HG02970 (cell line): ENCODE measurements at regions not wholly inside any gene's neighbourhood (a gene's known extent, or its start where the extent isn't known, plus 50 kb on each side); places are given as distances from the start of the nearest gene placed in this dataset.
"Not testable (repeated sequence)": the region's sequence is repeated elsewhere in the genome, so short reads cannot be mapped to it uniquely, and the experiment has no call there.

Experiments
- ATAC-seq: cut with Tn5 transposase; IDR thresholded peaks from one replicate; pipeline ENCODE4 v1.9.1; 2021; ENCODE audit warnings: mild to moderate bottlenecking, moderate library complexity, moderate number of reproducible peaks; ENCODE audit not compliant: unreplicated experiment, low FRiP score

- no peak for ATAC-seq
Observed at GRCh38 chr13:90880790-90881189, 466.7 kb upstream of the MIR17HG start.

GRCh38 chr13:90882551-90882950 is 464.9 kb upstream of the MIR17HG start:
- no peak for ATAC-seq

GRCh38 chr13:90883592-90883991 is 463.9 kb upstream of the MIR17HG start:
- ATAC-seq = no peak

- ATAC-seq = no peak
Observed at GRCh38 chr13:90884066-90884465, 463.4 kb upstream of the MIR17HG start.

DNA sequence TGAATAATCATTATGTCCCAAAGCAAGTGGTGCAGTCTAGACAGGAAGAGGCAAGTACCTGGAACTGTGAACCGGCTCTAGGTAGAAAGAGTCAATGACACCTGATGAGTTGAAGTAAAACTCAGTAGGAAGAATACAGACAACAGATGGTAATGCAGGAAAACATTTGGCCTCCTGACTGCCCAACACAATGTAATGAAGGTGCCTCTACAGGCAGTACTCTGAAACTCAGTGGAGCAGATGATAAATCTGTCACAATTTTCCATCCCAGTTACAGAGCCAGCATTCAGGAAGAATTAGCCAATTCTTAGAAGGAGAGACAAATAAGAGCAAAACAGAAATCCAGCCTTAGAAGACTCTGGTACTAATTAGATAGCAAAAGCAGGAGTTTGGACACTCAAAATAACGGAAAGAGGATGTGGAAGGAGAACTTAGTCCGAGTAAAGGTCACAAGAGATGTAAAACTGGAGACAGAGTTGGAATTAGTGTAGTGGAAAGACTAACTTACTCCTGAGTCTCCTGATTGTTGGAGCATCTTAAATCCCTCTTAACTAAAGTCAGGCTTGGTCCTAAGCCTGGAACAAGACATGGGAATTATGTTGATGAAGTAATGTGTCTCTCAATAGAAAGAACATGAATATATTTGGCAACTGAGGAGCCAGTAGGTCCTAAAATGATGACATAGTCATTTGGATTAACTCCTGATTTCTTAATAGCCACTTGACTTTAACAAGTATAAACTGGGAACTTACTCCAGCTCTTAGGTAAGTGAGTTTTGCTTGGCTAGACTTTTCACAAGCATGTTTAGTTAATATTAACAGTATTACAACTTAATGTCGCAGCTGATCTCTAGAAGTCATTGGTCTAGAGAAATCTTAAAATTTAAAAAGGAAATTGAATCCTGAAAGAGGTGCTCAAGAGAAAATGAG is 457.3 kb upstream of the MIR17HG start:
- ATAC-seq = no peak

DNA sequence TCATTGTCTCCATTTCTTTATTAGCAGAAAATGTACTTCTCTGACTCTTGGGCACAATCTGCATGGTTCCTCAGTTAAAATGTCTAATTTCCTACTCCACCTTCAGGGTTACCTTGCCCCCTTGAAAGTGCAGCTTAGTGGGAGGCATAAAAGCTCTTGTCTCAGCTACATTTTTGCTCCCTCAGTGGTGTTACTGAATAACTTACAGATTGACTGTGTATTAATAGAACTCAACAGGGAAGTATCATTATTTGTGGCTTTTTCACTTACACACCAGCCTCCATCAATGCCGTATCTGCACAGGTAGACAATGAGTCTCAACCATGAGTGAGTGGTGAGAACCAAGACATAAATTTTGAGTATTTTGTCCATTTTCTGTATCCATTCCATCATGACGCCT is 456.2 kb upstream of the MIR17HG start:
- no peak for ATAC-seq

DNA sequence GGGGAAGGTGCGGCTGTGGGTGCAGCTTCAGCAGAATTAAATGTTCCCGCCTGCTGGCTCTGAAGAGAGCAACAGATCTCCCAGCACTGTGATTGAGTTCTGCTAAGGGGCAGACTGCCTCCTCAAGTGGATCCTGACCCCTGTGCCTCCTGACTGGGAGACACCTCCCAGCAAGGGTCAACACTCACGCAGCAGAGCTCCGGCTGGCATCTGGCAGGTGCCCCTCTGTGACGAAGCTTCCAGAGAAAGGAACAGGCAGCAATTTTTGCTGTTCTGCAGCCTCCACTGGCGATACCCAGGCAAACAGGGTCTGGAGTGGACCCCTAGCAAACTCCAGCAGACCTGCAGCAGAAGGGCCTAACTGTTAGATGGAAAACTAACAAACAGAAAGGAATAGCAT is 454.3 kb upstream of the MIR17HG start:
- not testable (repeated sequence) for ATAC-seq

DNA sequence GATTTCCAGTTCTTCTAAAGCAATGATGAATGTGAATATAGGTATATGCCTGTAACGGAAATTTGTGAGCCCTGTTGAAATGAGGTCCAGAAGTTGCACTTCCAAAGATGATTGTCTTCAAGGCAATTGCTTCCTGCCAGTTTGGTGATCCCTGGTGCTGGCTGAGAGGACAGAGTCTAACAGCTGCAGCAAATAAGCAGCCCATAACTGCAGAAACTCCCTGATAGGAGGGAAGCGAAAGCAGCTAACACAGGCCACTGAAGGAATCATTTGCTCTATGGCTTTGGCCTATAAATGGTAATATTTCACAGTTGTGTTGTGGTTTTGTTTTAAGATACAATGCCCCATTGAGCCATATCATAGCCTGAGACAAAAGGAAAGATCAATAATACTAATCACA is 451.5 kb upstream of the MIR17HG start:
- ATAC-seq = no peak

DNA sequence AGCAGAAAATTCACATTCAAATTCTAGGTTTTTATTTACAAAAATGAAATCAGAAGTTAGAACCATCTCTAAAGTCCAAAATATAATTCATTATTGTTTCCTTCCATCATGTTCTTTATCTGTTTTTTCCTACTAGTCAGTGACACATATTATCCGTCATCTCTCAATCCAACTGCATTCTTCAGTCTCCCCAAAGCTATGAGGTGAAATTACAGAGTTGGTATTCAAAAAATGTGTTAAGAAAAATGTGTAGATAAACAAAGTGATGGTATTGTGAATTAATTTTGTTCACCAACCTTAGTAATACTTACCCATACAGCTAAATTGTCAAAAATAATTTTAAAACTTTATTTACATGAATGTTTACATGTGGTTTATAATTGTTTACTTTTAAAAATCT is 448.7 kb upstream of the MIR17HG start:
- ATAC-seq = no peak

DNA sequence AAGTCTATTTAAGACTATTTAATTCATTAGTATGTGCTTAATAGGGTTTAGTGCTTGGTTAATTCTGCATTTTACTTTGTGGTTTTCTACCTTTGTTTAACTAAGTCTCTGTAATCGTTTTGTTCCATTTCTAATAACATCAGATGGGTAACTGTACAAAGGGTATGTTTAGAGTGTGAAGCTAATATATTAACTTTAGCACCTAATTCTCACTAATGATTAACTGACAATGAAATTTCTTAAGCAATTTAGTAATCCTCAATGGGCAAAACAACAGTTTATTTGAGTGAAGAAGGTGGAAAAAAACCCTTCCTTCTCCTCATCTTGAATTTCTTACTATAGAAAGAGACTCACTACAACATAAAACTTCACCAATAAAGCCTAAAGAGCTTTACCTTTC is 448.1 kb upstream of the MIR17HG start:
- no peak for ATAC-seq

DNA sequence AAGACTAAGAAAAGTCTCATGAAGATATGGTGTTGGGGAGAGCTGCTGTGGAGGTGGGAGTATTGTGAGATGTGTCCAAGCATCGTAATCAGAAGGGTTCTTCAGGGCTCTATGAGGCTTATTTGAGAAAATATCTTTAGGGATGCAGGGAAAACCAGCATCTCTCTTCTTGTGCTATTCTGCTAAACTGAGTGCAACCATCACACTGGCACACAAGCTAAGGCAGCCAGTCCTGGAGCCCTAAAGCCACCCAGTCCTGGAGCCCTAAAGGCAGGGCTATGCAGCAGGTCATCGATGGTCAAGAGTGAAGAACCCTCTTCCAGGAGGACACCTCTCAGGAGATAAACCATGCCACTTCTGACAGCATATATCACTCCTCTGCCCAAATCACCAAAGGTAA is 445.2 kb upstream of the MIR17HG start:
- ATAC-seq = no peak

GRCh38 chr13:90906554-90906953 is 440.9 kb upstream of the MIR17HG start:
- ATAC-seq = no peak

DNA sequence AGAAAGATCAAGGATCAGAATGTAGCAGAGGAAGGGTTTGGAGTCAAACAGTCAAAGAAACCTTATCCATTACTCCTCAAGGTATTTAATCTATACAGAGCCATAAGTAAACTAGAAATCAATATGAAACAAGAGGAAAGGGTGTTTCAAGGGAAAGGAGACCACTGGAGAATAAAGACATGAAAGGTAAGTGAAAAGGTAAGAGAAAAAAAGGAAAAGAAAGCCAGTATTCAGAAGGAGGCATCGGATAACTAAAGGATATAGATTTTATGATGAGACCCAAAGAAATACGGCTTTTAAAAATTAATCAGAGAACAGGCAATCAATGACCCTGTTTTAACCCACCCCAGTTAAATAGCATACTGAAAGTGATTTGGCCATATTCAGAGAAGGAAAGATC is 438.7 kb upstream of the MIR17HG start:
- ATAC-seq = no peak

DNA sequence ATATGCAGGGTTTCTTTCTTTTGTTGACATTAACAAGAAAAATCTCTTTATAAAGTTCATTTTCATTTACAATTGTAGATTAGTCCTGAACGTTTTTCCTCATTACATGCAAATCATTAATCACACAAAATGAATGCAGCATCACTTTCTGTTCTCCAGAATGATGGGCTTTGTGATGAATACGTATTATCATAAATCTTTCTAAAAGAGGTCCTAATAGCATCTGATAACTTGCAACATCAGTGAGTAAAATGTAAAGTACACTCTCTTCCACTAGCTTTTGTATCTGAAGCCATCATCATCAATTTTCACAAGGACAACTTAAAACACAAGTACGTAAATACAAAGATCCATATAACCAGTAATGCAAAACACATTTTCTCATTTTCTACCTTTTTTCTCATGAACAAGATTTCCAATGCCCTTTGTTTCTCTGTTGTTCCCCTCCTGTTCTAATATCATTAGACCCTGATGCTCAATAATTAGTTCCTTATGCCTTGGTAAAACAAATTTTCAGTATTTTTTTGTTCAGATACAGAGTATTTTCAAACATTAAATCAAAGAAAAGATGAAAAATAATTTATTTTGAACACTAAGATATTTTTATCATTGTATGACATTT is 437.4 kb upstream of the MIR17HG start:
- ATAC-seq = no peak

GRCh38 chr13:90912247-90912646 is 435.2 kb upstream of the MIR17HG start:
- ATAC-seq = no peak

DNA sequence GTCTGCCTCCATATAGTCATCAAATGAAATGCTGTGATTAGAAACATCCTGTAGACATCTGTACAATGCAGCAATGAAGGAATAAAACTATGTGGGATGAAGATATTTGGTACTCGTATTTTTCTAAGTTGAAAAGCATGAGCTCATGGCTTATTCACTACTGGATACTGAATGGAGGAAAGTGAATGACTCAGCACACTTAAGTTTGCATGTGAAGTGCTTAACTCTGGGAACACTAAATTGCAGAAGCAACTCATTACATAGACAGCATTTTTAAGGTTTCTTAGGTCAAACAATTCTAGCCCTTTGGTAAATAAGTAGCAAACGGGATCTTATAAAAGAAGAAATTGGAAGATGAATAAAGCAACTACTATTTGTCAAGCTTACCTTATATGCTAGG is 429.0 kb upstream of the MIR17HG start:
- no peak for ATAC-seq

DNA sequence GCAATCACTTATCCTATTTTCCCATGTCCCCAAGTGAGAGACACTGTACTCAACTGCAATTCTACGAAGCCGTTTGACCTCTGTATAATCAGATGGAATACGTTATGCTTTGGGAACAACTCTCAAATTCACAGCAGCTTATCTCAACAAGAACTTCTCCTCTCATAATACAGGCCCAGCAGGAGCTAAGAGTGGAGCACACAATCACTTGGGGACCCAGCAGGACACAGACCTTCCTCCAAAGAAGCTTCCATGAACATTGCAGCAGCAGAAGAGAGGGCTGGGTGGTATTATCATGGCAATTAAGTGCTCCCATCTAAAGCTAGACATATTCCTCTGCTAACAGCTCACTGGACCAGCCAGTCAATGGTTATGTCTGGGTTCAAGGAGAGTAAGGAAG is 428.3 kb upstream of the MIR17HG start:
- no peak for ATAC-seq

- no peak for ATAC-seq
Observed at GRCh38 chr13:90926459-90926858, 421.0 kb upstream of the MIR17HG start.

DNA sequence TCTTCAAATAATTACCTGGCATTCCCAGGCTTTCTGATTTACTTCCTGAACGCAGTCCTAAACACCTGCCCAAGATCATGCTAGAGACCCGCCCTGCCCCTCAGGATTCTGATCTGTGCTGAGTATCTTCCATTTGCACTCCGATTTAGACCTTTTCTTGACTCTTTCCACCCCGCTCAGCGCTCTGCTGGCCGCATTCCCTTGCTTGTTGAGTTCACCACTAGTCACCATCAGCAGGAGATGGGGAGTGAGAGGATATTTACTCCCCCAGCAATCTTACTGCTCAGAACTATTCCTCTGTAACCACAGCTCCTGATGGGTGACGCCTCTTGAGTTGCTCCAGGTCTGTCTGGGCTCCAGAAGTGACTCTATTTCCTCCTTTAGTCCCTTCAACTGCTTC is 419.4 kb upstream of the MIR17HG start:
- no peak for ATAC-seq

DNA sequence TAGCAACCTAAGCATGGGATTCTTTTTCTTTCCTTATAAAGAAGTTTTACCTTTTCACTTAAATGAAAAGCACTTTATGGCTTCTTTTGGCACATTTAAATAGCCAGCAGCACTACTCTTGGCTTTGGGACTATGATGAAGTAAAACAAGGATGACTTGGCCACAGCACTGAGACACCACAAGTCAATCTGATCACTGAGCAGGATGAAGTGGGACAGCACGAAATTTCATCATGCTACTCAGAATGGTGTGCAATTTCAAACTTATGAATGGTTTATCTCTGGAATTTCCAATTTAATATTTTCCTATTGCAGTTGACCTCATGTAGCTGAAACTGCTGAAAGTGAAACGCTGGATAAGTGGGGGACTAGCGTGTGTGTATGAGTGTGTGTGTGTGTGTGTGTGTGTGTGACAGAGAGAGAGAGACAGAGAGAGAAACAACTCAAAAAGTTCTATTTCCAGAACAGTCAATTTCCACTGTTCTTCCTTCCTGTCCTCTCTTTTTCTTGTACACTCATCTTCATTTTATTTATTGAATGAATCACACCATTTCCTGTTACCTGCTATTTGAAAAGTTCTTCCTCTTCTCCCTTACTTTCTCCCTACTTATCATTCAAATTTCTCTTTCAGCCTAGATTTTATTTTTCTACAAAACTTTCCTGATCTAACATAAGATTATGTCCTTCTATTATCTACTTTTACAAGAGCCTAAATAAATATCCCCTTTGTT is 414.2 kb upstream of the MIR17HG start:
- no peak for ATAC-seq

GRCh38 chr13:90934741-90935140 is 412.7 kb upstream of the MIR17HG start:
- no peak for ATAC-seq
